ENCODE measurements at regions not wholly inside any gene's neighbourhood (a gene's known extent, or its start where the extent isn't known, plus 50 kb on each side); places are given as distances from the start of the nearest gene placed in this dataset.

GRCh38 chr1:34597877-34598514, 156.9 kb upstream of the GJB5 start (continued):
- TF ChIP-seq PHF20 (IDR thresholded peaks at IDR 0.05; ENCODE audit: partially characterized antibody), result no peak
- TF ChIP-seq CREB5 (CRISPR knock-in tag; IDR thresholded peaks at IDR 0.05), result no peak

- Histone ChIP-seq H2AFZ (ENCODE audit: low read depth, low read length) (no peak overlapping the region), H3K27me3 (ENCODE audit: control insufficient read depth in 2 of 2, insufficient read depth in 2 of 2, low read length in 2 of 2) (peaks cover 0 to 5% of the 10 kb centered on the region in 2 experiments; a peak in 2 of 5 replicates), H3K36me3 (ENCODE audit: control insufficient read depth, insufficient read depth, low read length) (no peaks in the 10 kb centered on the region), H3K4me1 (replicated peaks in 1 of 2; ENCODE audit: control insufficient read depth in 2 of 2, insufficient read depth in 2 of 2, low read length in 2 of 2) (no peaks in the 10 kb centered on the region), H3K9me1 (ENCODE audit: control insufficient read depth, insufficient read depth, low read length) (no peaks in the 10 kb centered on the region), H3K4me3 (no peak overlapping the region), H4K20me1 (replicated peaks; ENCODE audit: control insufficient read depth, insufficient read depth, low read length) (no peaks in the 10 kb centered on the region), H3K9me3 (replicated peaks; ENCODE audit: control insufficient read depth, insufficient read depth, low read depth, low read length) (no peaks in the 10 kb centered on the region; the same call in 1 of the 2 replicates), H3K27ac (ENCODE audit: extremely low read depth, low read depth, low read length) (no peak overlapping the region), H3K79me2 (ENCODE audit: control insufficient read depth, insufficient read depth, low read length) (no peaks in the 10 kb centered on the region), H3K9ac (ENCODE audit: insufficient read depth in 1 of 2, low read depth in 2 of 2, low read length in 2 of 2) (no peak overlapping the region), H3K4me2 (ENCODE audit: insufficient read depth, low read length) (no peak overlapping the region)
- in situ Hi-C loops (cut with MboI) (loop anchor here (10.0 kb wide), 1 partner anchor 968 kb away; no protein-coding TSS in a partner anchor), intact Hi-C loops (cut with micrococcal nuclease) (no loop called here)
- 0% methylated on average over 5 of the region's 6 CpGs for WGBS (ENCODE audit: insufficient coverage, low coverage, missing lambda C conversion rate)
- no TSS peak for BruUV-seq (replicated peaks)
- CTCF ChIA-PET (ENCODE audit: low intra/inter-chr PET ratio), result no interaction called here
- no peak for TF ChIP-seq HEY1 (CRISPR knock-in tag; IDR thresholded peaks at IDR 0.05; ENCODE audit: borderline replicate concordance)
- TF ChIP-seq KLF6 (CRISPR knock-in tag; IDR thresholded peaks at IDR 0.05; ENCODE audit: borderline replicate concordance), result no peak
- TF ChIP-seq ZNF586 (CRISPR knock-in tag; conservative IDR thresholded peaks at IDR 0.05), result no peak
- TF ChIP-seq HDGF (IDR thresholded peaks at IDR 0.05), result no peak
- no peak for TF ChIP-seq MEIS2 (IDR thresholded peaks at IDR 0.05; ENCODE audit: partially characterized antibody)
- TF ChIP-seq SMC3 (conservative IDR thresholded peaks at IDR 0.05; ENCODE audit: insufficient read depth, low read depth, low read length), result no peak
- DNase-seq (ENCODE audit: extremely low read depth in 1 of 4, low spot score in 3 of 4), result no peak
- POLR2A ChIA-PET, result no interaction called here
- ATAC-seq, result no peak
- no peak for FAIRE-seq
These were observed 151.9 kb upstream of the GJB5 start for GRCh38 chr1:34602907-34603306.

Measured in K562 (cell line).